CD14-positive monocyte (primary cell): ENCODE measurements at regions not wholly inside any gene's neighbourhood (a gene's known extent, or its start where the extent isn't known, plus 50 kb on each side); places are given as distances from the start of the nearest gene placed in this dataset.

ENCODE experiments used
- DNase-seq, 3 donors: peaks; one replicate each; pipeline ENCODE4 v3.0.0-alpha.2; 2011 to 2022
- H2AFZ ChIP-seq: 2 replicates; pipeline ENCODE4 v1.6.0; 2012; ENCODE audit warnings: mild to moderate bottlenecking, low read depth, low read length, inconsistent platforms; ENCODE audit not compliant: insufficient read depth, poor library complexity, severe bottlenecking
- H3K27ac ChIP-seq, 2 donors: 1 replicate in 1 of 2; 2 replicates in 1 of 2; pipeline ENCODE4 v1.5.1; 2012 to 2013; ENCODE audit warnings: low read length in 2 of 2, control low read depth in 1 of 2, inconsistent platforms in 1 of 2, low read depth in 1 of 2, mild to moderate bottlenecking in 1 of 2
- H3K27me3 ChIP-seq, 2 donors: one replicate each; pipeline versions ENCODE4 v1.6.0 to v1.6.1; 2011 to 2013; ENCODE audit warnings: low read length in 2 of 2; ENCODE audit not compliant: control insufficient read depth in 2 of 2, insufficient read depth in 2 of 2
- H3K36me3 ChIP-seq, 2 donors: replicated peaks in 1 of 2; 1 replicate in 1 of 2; 2 replicates in 1 of 2; pipeline versions ENCODE4 v1.5.1 to v1.6.1; 2012 to 2013; ENCODE audit warnings: low read length in 2 of 2, control low read depth in 1 of 2, inconsistent platforms in 1 of 2, mild to moderate bottlenecking in 1 of 2; ENCODE audit not compliant: insufficient read depth in 2 of 2, control insufficient read depth in 1 of 2
- H3K4me1 ChIP-seq, 2 donors: 1 replicate in 1 of 2; 2 replicates in 1 of 2; pipeline versions ENCODE4 v1.5.1 to v1.6.1; 2012 to 2013; ENCODE audit warnings: low read length in 2 of 2, control low read depth in 1 of 2, inconsistent platforms in 1 of 2, mild to moderate bottlenecking in 1 of 2, moderate library complexity in 1 of 2; ENCODE audit not compliant: insufficient read depth in 2 of 2, control insufficient read depth in 1 of 2
- H3K4me2 ChIP-seq: replicated peaks from 2 replicates; pipeline ENCODE3; 2012; ENCODE audit warnings: low read length, moderate library complexity, mild to moderate bottlenecking; ENCODE audit not compliant: poor library complexity, severe bottlenecking; ENCODE audit errors: extremely low read depth
- H3K4me3 ChIP-seq, 3 experiments: fragments of 200-600 bp in 1 of 3; sonication (generic) in 1 of 3; replicated peaks in 1 of 3; 1 replicate in 2 of 3; 2 replicates in 1 of 3; pipeline ENCODE4 v1.5.1; 2011 to 2013; ENCODE audit warnings: low read length in 3 of 3, mild to moderate bottlenecking in 3 of 3, control low read depth in 2 of 3, low read depth in 2 of 3, inconsistent platforms in 1 of 3, moderate library complexity in 1 of 3
- H3K79me2 ChIP-seq: 2 replicates; pipeline ENCODE4 v1.6.0; 2012; ENCODE audit warnings: mild to moderate bottlenecking, control low read depth, inconsistent platforms, low read length, moderate library complexity; ENCODE audit not compliant: insufficient read depth
- H3K9ac ChIP-seq: 2 replicates; pipeline ENCODE4 v1.6.0; 2017; ENCODE audit warnings: low read length, mild to moderate bottlenecking; ENCODE audit not compliant: insufficient read depth, poor library complexity, severe bottlenecking
- H3K9me3 ChIP-seq, 2 donors: replicated peaks in 1 of 2; 1 replicate in 1 of 2; 2 replicates in 1 of 2; pipeline versions ENCODE4 v1.5.1 to v1.6.1; 2012 to 2013; ENCODE audit warnings: low read length in 2 of 2, control low read depth in 1 of 2; ENCODE audit not compliant: control insufficient read depth in 1 of 2, insufficient read depth in 1 of 2
- H4K20me1 ChIP-seq: 2 replicates; pipeline ENCODE4 v1.6.0; 2012; ENCODE audit warnings: mild to moderate bottlenecking, low read length, control low read depth, moderate library complexity; ENCODE audit not compliant: insufficient read depth
- H3K27ac Mint-ChIP-seq, 7 donors: one replicate each; pipeline ENCODE4 v1.8.0; 2020; ENCODE audit warnings: mild to moderate bottlenecking in 7 of 7, mixed read lengths in 7 of 7, moderate library complexity in 6 of 7, inconsistent platforms in 2 of 7
- H3K27me3 Mint-ChIP-seq, 3 donors: one replicate each; pipeline ENCODE4 v1.8.0; 2021 to 2022; ENCODE audit warnings: low read depth in 3 of 3, mild to moderate bottlenecking in 3 of 3, mixed read lengths in 3 of 3, moderate library complexity in 3 of 3, inconsistent platforms in 1 of 3
- H3K36me3 Mint-ChIP-seq, 2 donors: one replicate each; pipeline ENCODE4 v1.8.0; 2020; ENCODE audit warnings: mixed read lengths in 2 of 2, inconsistent platforms in 1 of 2, mild to moderate bottlenecking in 1 of 2
- H3K4me1 Mint-ChIP-seq: one replicate; pipeline ENCODE4 v1.8.0; 2020; ENCODE audit warnings: mild to moderate bottlenecking, mixed read lengths
- H3K4me3 Mint-ChIP-seq, 2 donors: one replicate each; pipeline ENCODE4 v1.8.0; 2020; ENCODE audit warnings: mild to moderate bottlenecking in 2 of 2, mixed read lengths in 2 of 2, moderate library complexity in 1 of 2
- H3K9me3 Mint-ChIP-seq, 7 donors: one replicate each; pipeline ENCODE4 v1.8.0; 2020 to 2022; ENCODE audit warnings: mixed read lengths in 7 of 7, mild to moderate bottlenecking in 6 of 7, moderate library complexity in 6 of 7, inconsistent platforms in 2 of 7
- CTCF ChIP-seq: fragments of 200-600 bp; IDR thresholded peaks from one replicate; pipeline ENCODE4 v1.8.0; 2022; ENCODE audit warnings: antibody characterized with exemption, mild to moderate bottlenecking
- WGBS: methylation state at CpG from one replicate; pipeline ENCODE4 v1.1.5; 2013; ENCODE audit warnings: missing lambda C conversion rate; ENCODE audit not compliant: insufficient coverage; 5-methylcytosine and 5-hydroxymethylcytosine counted together
- intact Hi-C, 2 donors: fragments of 100-400 bp; cut with micrococcal nuclease; formaldehyde crosslinking; loops; one replicate each; pipeline versions ENCODE4 v1.15.0 to v1.15.1; 2023

DNA sequence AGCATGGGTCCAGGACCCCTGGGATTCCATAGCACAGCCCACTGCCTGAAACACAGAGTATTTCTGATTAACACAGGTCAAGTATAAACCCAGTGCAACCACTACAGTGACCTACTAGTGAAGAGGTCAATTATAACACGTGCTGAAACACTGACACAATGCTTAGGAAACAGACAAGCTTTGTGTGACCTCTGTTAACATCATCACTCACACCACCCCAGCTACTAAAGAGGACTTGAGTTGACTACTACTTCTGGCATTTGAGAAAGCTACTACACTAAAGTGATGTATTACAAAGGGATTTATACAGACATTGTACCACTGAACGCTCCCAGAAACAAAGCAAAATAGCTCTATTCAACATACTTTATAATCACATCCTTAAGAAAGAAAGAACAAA lies 1935.9 kb upstream of the PCDH20 start:
- 80% methylated on average over 1 of the region's 2 CpGs for whole genome bisulfite sequencing
- intact Hi-C loops: no loop called here
- Histone ChIP-seq H3K79me2 (no peaks in the 10 kb centered on the region), H4K20me1 (no peaks in the 10 kb centered on the region), H3K9me3 (peaks cover 0 to 8% of the 10 kb centered on the region in 2 donors), H3K9ac (no peak overlapping the region), H3K27me3 (no peaks in the 10 kb centered on the region), H3K4me1 (no peaks in the 10 kb centered on the region), H3K4me2 (no peak overlapping the region), H2AFZ (no peak overlapping the region), H3K4me3 (no peak overlapping the region), H3K36me3 (no peaks in the 10 kb centered on the region), H3K27ac (no peak overlapping the region)
- no peaks in the 10 kb centered on the region for H3K4me1 Mint-ChIP-seq
- no peak overlapping the region for H3K27ac Mint-ChIP-seq
- no peak for DNase-seq
- H3K4me3 Mint-ChIP-seq: no peak overlapping the region
- no peaks in the 10 kb centered on the region for H3K36me3 Mint-ChIP-seq
- peaks cover 0 to 5% (median 2%) of the 10 kb centered on the region in 7 donors for H3K9me3 Mint-ChIP-seq
- TF ChIP-seq CTCF: no peak
- H3K27me3 Mint-ChIP-seq: no peaks in the 10 kb centered on the region

- Histone ChIP-seq H2AFZ (no peak overlapping the region), H3K27me3 (no peaks in the 10 kb centered on the region), H3K9me3 (peaks cover 0 to 11% of the 10 kb centered on the region in 2 donors), H4K20me1 (no peaks in the 10 kb centered on the region), H3K4me1 (no peaks in the 10 kb centered on the region), H3K79me2 (no peaks in the 10 kb centered on the region), H3K4me2 (no peak overlapping the region), H3K9ac (no peak overlapping the region), H3K36me3 (no peaks in the 10 kb centered on the region), H3K27ac (no peak overlapping the region), H3K4me3 (no peak overlapping the region)
- Mint-ChIP-seq H3K4me3 (no peak overlapping the region), H3K9me3 (peaks cover 0 to 6% (median 2%) of the 10 kb centered on the region in 7 donors), H3K27ac (no peak overlapping the region), H3K36me3 (no peaks in the 10 kb centered on the region), H3K4me1 (no peaks in the 10 kb centered on the region), H3K27me3 (no peaks in the 10 kb centered on the region)
- no peak for TF ChIP-seq CTCF
- 66% methylated on average over 2 of the region's 2 CpGs for WGBS
- DNase-seq: no peak
- intact Hi-C loops: no loop called here
These were observed 1935.4 kb upstream of the PCDH20 start for GRCh38 chr13:63351081-63351480.
